Calu3 (cell line): ENCODE measurements at regions not wholly inside any gene's neighbourhood (a gene's known extent, or its start where the extent isn't known, plus 50 kb on each side); places are given as distances from the start of the nearest gene placed in this dataset.

Source experiments
- BruUV-seq: library from RNA; stranded (reverse); fragments of 400-500 nt; replicated peaks from 2 replicates; lab custom pipeline; 2021; lab: Mats Ljungman, UMichigan
- CTCF ChIA-PET: fragments of 300-600 bp; sonication (Branson Sonifier 250); formaldehyde crosslinking; loops from one replicate; lab custom pipeline; 2022; ENCODE audit warnings: antibody characterized with exemption; lab: Charles Lee
- DNase-seq: peaks from one replicate; pipeline ENCODE4 v3.0.0; 2022
- H3K27ac Mint-ChIP-seq: one replicate; pipeline ENCODE4 v1.8.0; 2022; ENCODE audit warnings: mixed read lengths; ENCODE audit not compliant: unreplicated experiment
- H3K27me3 Mint-ChIP-seq: one replicate; pipeline ENCODE4 v1.8.0; 2022; ENCODE audit warnings: mixed read lengths; ENCODE audit not compliant: unreplicated experiment
- H3K36me3 Mint-ChIP-seq: one replicate; pipeline ENCODE4 v1.8.0; 2022; ENCODE audit warnings: mild to moderate bottlenecking, moderate library complexity, mixed read lengths; ENCODE audit not compliant: insufficient read depth, unreplicated experiment
- H3K4me1 Mint-ChIP-seq: one replicate; pipeline ENCODE4 v1.8.0; 2022; ENCODE audit warnings: mild to moderate bottlenecking, low read depth, mixed read lengths; ENCODE audit not compliant: unreplicated experiment
- H3K4me3 Mint-ChIP-seq: one replicate; pipeline ENCODE4 v1.8.0; 2022; ENCODE audit warnings: mild to moderate bottlenecking, low read depth, moderate library complexity, mixed read lengths; ENCODE audit not compliant: unreplicated experiment
- H3K9me3 Mint-ChIP-seq: one replicate; pipeline ENCODE4 v1.8.0; 2022; ENCODE audit warnings: low read depth, mixed read lengths; ENCODE audit not compliant: unreplicated experiment
- intact Hi-C: fragments of 100-400 bp; cut with micrococcal nuclease; formaldehyde crosslinking; loops from one replicate; pipeline ENCODE4 v1.10.0; 2022; ENCODE audit not compliant: unreplicated experiment
- TF ChIP-seq, protein P1 (sequence below): fragments of 200-600 bp; IDR thresholded peaks from one replicate; pipeline ENCODE4 v1.8.0; 2022; ENCODE audit warnings: antibody characterized with exemption; ENCODE audit not compliant: unreplicated experiment

GRCh38 chr13:103229674-103230073, 163.5 kb upstream of the SLC10A2 start:
- no peak overlapping the region for H3K4me3 Mint-ChIP-seq
- DNase-seq = no peak
- no peaks in the 10 kb centered on the region for H3K36me3 Mint-ChIP-seq
- intact Hi-C loops = no loop called here
- no peaks in the 10 kb centered on the region for H3K4me1 Mint-ChIP-seq
- H3K9me3 Mint-ChIP-seq = no peaks in the 10 kb centered on the region
- no peaks in the 10 kb centered on the region for H3K27me3 Mint-ChIP-seq
- BruUV-seq = no TSS peak
- TF ChIP-seq, protein P1, sequence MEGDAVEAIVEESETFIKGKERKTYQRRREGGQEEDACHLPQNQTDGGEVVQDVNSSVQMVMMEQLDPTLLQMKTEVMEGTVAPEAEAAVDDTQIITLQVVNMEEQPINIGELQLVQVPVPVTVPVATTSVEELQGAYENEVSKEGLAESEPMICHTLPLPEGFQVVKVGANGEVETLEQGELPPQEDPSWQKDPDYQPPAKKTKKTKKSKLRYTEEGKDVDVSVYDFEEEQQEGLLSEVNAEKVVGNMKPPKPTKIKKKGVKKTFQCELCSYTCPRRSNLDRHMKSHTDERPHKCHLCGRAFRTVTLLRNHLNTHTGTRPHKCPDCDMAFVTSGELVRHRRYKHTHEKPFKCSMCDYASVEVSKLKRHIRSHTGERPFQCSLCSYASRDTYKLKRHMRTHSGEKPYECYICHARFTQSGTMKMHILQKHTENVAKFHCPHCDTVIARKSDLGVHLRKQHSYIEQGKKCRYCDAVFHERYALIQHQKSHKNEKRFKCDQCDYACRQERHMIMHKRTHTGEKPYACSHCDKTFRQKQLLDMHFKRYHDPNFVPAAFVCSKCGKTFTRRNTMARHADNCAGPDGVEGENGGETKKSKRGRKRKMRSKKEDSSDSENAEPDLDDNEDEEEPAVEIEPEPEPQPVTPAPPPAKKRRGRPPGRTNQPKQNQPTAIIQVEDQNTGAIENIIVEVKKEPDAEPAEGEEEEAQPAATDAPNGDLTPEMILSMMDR = no peak
- CTCF ChIA-PET = no interaction called here
- no peak overlapping the region for H3K27ac Mint-ChIP-seq

- CTCF ChIA-PET = no interaction called here
- Mint-ChIP-seq H3K27me3 (no peaks in the 10 kb centered on the region), H3K9me3 (no peaks in the 10 kb centered on the region), H3K36me3 (no peaks in the 10 kb centered on the region), H3K4me1 (no peaks in the 10 kb centered on the region), H3K4me3 (no peak overlapping the region), H3K27ac (no peak overlapping the region)
- no TSS peak for BruUV-seq
- intact Hi-C loops = no loop called here
- TF ChIP-seq, protein P1 = no peak
- DNase-seq = no peak
Measured at GRCh38 chr13:103224804-103225203, 158.6 kb upstream of the SLC10A2 start.

GRCh38 chr13:103222683-103223082, 156.5 kb upstream of the SLC10A2 start:
- TF ChIP-seq, protein P1 = no peak
- Mint-ChIP-seq H3K9me3 (no peaks in the 10 kb centered on the region), H3K4me3 (no peak overlapping the region), H3K36me3 (no peaks in the 10 kb centered on the region), H3K27me3 (no peaks in the 10 kb centered on the region), H3K4me1 (no peaks in the 10 kb centered on the region), H3K27ac (no peak overlapping the region)
- DNase-seq = no peak
- intact Hi-C loops = no loop called here
- CTCF ChIA-PET = no interaction called here
- no TSS peak for BruUV-seq

DNA sequence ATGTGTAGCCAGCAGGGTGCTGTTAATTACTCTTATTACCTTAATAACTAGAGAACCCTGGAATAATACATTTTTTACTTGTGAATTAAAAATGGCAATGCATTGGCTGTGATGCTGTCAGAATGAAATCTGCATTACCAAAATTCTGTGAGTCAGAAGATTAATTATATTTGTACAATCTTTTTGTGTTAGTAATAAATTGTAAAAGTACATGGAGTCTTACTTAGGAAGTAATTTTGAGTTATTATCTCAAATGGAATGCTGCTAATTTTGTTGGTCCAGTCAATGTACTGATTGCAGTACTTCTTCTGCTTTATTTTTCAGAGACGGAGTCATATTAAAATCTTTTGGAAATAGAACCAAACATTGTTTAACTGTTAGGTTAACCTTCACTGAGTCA, 152.0 kb upstream of the SLC10A2 start:
- DNase-seq = no peak
- intact Hi-C loops = no loop called here
- Mint-ChIP-seq H3K27ac (no peak overlapping the region), H3K27me3 (no peaks in the 10 kb centered on the region), H3K4me1 (no peaks in the 10 kb centered on the region), H3K4me3 (no peak overlapping the region), H3K36me3 (no peaks in the 10 kb centered on the region), H3K9me3 (no peaks in the 10 kb centered on the region)
- CTCF ChIA-PET = no interaction called here
- no TSS peak for BruUV-seq
- TF ChIP-seq, protein P1 = no peak
